Activated naive CD8-positive, alpha-beta T cell treated with anti-CD3 and anti-CD28 coated beads, Interleukin-2, amount 50 U/mL, for 24 hours (primary cell): ENCODE measurements at regions not wholly inside any gene's neighbourhood (a gene's known extent, or its start where the extent isn't known, plus 50 kb on each side); places are given as distances from the start of the nearest gene placed in this dataset.
"Not testable (repeated sequence)": the region's sequence is repeated elsewhere in the genome, so short reads cannot be mapped to it uniquely, and the experiment has no call there.

Source experiments
- ATAC-seq: fragments of 150-1000 bp; cut with Tn5 transposase; one replicate; pipeline ENCODE4 v1.10.0; 2021
- DNase-seq: peaks from one replicate; pipeline ENCODE4 v3.0.0; 2021
- H3K27ac Mint-ChIP-seq: one replicate; pipeline ENCODE4 v1.8.0; 2021; ENCODE audit warnings: mild to moderate bottlenecking, mixed read lengths
- H3K27me3 Mint-ChIP-seq: one replicate; pipeline ENCODE4 v1.8.0; 2021; ENCODE audit warnings: mixed read lengths
- H3K36me3 Mint-ChIP-seq: one replicate; pipeline ENCODE4 v1.8.0; 2021; ENCODE audit warnings: low read depth, mixed read lengths
- H3K4me1 Mint-ChIP-seq: one replicate; pipeline ENCODE4 v1.8.0; 2021; ENCODE audit warnings: mixed read lengths
- H3K4me3 Mint-ChIP-seq: one replicate; pipeline ENCODE4 v1.8.0; 2021; ENCODE audit warnings: mild to moderate bottlenecking, moderate library complexity, mixed read lengths
- H3K9me3 Mint-ChIP-seq: one replicate; pipeline ENCODE4 v1.8.0; 2021; ENCODE audit warnings: mixed read lengths

DNA sequence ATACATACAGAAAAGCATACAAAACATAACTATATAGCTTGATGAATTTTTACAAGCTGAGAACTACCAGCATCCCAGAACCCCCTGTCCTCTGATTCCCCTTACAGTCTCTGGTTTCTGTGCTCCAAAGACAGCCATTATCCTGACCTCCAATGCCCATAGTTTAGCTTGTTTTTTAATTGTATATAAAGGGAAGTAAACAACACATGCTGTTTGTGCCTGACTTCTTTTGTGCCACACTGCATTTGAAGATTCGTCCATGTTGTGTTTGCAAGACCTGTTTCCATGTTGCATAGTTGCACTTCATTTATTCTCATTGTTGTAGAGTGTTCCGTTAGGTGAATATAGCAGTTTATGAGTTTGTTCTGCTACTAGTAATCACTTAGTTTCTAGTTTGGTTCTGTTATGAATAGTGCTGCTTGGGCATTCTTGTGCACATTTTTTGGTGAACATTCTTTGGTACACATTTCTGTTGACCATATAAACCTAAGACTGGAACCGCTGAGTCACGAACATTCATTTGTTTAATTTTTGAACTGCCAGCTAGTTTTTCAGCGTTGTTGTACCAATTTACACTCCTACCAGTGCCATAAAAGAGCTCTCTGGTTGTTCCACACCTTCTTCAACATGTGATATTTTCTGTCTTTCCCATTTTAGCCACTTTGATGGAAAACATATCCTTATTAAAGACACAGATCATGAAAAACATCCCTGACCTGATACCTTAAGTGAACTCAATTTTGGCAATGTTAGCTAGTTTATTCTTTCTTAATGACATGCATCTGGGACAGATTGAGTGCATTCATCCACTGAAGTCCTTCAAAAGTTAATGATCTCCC, 78.1 kb upstream of the ANXA1 start:
- no peaks in the 10 kb centered on the region for H3K9me3 Mint-ChIP-seq
- H3K27me3 Mint-ChIP-seq, result peaks cover 6% of the 10 kb centered on the region
- DNase-seq (no peak), ATAC-seq (no peak)
- no peaks in the 10 kb centered on the region for H3K4me1 Mint-ChIP-seq
- H3K4me3 Mint-ChIP-seq, result no peak overlapping the region
- no peaks in the 10 kb centered on the region for H3K36me3 Mint-ChIP-seq
- H3K27ac Mint-ChIP-seq, result no peak overlapping the region

DNA sequence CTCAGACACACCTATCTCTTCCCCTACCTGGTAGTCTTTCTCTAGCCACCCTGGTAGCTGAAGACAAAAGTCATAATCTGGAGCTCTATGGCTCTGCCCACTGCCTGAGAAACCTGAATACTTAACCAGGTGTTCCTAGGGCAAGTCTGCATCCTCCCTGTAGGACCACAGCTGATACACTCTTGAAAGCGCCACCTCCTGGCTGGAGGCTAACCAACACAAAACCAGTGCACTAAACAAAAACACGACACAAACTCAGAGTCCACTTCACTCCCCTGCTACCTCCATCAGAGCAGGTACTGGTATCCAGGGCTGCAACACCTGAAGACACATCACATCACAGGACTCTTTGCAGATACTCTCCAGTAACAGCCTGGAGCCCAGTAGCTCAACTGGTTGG, 84.6 kb upstream of the ANXA1 start:
- no peak for DNase-seq
- Mint-ChIP-seq H3K27me3 (peaks cover 7% of the 10 kb centered on the region), H3K9me3 (no peaks in the 10 kb centered on the region), H3K4me3 (no peak overlapping the region), H3K27ac (no peak overlapping the region), H3K36me3 (no peaks in the 10 kb centered on the region), H3K4me1 (no peaks in the 10 kb centered on the region)
- ATAC-seq, result no peak

DNA sequence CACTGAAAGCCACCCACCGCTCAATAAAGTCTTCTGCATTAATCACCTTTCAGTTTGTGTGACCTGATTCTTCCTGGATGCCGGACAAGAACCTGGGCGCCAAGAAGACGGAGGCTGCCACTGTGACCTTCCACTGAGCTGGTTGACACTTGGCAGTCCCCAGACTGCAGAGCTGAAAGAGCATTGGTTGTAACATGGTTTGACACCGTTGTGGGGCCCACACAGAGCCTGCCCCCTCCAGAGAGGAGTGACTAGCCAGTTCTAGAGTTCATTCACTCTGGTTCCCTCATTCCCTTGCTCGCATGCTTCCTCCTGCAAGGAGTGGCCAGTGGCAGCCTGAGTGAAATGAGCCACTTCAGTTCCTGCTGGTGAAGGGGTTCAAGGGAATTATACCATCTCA, 86.2 kb upstream of the ANXA1 start:
- Mint-ChIP-seq H3K36me3 (no peaks in the 10 kb centered on the region), H3K27me3 (peaks cover 6% of the 10 kb centered on the region), H3K4me3 (no peak overlapping the region), H3K9me3 (no peaks in the 10 kb centered on the region), H3K27ac (no peak overlapping the region), H3K4me1 (no peaks in the 10 kb centered on the region)
- DNase-seq (no peak), ATAC-seq (no peak)

DNA sequence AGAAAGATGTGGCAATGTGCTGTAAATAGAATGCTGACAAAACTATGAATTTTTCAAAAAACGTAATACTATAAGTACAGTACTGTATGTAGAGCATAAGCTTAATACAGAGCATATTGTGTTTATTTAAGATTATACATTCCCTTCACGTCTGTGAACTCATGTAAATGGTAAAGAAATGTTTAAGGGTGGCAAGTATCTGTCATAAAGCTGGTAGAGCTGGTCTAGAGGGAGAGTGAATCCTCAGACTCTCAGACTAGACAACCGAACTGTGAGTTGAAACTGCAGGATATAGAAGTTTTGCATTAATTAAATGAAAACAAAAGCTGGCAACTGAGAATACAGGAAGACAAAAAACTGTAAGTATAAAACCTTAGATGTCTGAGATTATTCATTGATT, 87.3 kb upstream of the ANXA1 start:
- H3K9me3 Mint-ChIP-seq, result no peaks in the 10 kb centered on the region
- peaks cover 2% of the 10 kb centered on the region for H3K27me3 Mint-ChIP-seq
- DNase-seq (no peak), ATAC-seq (no peak)
- H3K27ac Mint-ChIP-seq, result no peak overlapping the region
- H3K4me1 Mint-ChIP-seq, result no peaks in the 10 kb centered on the region
- H3K4me3 Mint-ChIP-seq, result no peak overlapping the region
- no peaks in the 10 kb centered on the region for H3K36me3 Mint-ChIP-seq

DNA sequence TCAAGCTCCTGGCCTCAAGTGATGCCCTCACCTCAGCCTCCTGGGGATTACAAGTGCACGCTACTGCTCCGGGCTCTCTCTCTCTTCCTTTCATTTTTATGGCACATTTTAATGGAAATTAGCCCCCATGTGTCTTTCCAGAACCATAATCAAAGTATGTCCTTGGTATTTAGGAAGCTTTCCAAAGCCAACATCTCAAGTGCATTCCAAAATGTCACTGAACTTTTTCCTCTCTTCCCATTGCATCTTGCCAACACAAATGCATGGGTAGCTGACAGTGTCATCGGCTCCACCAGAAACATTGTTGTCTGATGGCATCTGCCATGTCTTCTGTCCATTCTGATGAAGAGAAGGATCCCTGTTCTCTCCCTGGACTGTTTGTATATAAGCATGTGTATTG, 90.5 kb upstream of the ANXA1 start:
- H3K27me3 Mint-ChIP-seq, result peaks cover 2% of the 10 kb centered on the region
- H3K4me3 Mint-ChIP-seq, result no peak overlapping the region
- H3K27ac Mint-ChIP-seq, result no peak overlapping the region
- DNase-seq, result no peak
- H3K36me3 Mint-ChIP-seq, result no peaks in the 10 kb centered on the region
- no peak for ATAC-seq
- H3K4me1 Mint-ChIP-seq, result no peaks in the 10 kb centered on the region
- H3K9me3 Mint-ChIP-seq, result no peaks in the 10 kb centered on the region

DNA sequence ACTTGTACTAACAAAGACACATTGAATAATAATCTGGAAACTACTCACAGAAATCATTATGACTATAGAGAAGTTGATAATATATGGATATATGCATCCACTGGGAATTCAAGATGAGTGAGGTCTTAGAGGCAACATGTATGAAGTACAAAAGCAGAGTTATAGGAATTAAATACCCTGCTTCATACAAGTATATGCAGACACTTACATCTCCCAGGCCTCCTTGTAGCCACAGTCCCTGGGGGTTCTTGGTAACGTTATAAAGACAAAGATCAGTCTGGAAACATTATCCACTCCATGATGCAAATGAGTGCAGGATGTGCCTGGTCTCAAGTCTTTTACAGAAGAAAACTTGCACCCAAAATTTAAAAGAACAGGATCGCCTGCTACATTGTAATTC, 92.4 kb upstream of the ANXA1 start:
- DNase-seq (no peak), ATAC-seq (no peak)
- no peak overlapping the region for H3K27ac Mint-ChIP-seq
- H3K4me1 Mint-ChIP-seq, result no peaks in the 10 kb centered on the region
- no peak overlapping the region for H3K4me3 Mint-ChIP-seq
- no peaks in the 10 kb centered on the region for H3K9me3 Mint-ChIP-seq
- no peaks in the 10 kb centered on the region for H3K27me3 Mint-ChIP-seq
- no peaks in the 10 kb centered on the region for H3K36me3 Mint-ChIP-seq

DNA sequence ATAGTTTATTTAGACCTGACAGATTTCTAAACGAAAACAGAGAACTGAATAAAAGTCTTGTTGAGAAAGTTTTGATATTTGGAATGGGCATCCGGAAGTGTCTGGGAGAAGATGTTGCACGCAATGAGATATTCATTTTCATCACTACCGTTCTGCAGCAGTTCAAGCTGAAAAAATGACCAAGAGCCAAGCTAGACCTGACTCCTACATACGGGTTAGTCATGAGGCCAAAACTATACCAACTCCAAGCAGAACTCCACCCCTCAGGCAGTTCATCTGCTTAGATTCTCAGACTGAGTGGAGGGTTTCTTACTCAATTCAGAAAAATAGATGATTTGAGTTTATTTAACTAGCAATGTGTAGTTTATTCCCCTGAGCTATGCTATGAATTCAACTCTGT, 95.4 kb upstream of the ANXA1 start:
- no peaks in the 10 kb centered on the region for H3K4me1 Mint-ChIP-seq
- no peak for DNase-seq
- no peak for ATAC-seq
- no peaks in the 10 kb centered on the region for H3K36me3 Mint-ChIP-seq
- no peak overlapping the region for H3K27ac Mint-ChIP-seq
- H3K4me3 Mint-ChIP-seq, result no peak overlapping the region
- no peaks in the 10 kb centered on the region for H3K27me3 Mint-ChIP-seq
- H3K9me3 Mint-ChIP-seq, result no peaks in the 10 kb centered on the region

DNA sequence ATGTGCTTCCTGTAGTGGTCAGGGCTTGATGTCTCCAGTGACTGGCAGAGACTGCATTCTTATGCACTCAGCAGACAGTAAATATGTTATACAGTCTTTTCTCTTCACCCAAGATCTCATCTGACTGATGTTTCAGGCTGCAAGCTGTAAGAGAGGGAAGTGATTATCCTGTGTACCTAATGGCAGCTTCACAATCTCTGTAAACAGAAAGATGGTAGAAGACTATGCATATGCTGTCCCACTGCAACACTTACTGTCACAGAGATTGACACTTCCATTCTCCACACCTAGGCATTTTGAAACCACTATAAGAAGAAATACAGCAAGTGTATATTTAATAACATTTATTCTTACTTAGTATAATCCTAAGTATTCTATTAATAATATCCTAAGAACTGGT, 97.6 kb upstream of the ANXA1 start:
- H3K4me3 Mint-ChIP-seq, result no peak overlapping the region
- ATAC-seq (no peak), DNase-seq (no peak)
- H3K27me3 Mint-ChIP-seq, result peaks cover 1% of the 10 kb centered on the region
- no peaks in the 10 kb centered on the region for H3K9me3 Mint-ChIP-seq
- no peaks in the 10 kb centered on the region for H3K4me1 Mint-ChIP-seq
- H3K27ac Mint-ChIP-seq, result no peak overlapping the region
- no peaks in the 10 kb centered on the region for H3K36me3 Mint-ChIP-seq

DNA sequence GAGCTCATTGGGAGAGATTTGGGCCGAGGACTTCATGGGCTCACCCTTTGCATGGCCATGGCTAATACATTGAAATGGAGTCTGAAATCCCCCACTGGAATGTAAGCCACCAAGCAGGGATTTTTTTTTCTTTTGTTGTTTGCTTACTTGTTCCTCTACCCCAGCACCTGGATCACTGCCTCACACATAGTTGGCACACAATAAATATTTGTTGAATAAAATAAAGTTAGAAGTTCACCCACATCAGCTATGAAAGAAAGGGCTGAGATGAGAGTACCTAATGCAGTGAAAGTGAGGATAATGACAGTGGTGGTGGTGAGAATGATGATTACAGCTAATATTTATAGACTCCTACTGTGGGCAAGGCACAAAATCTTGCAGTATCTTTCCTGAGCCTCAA, 98.1 kb upstream of the ANXA1 start:
- H3K27ac Mint-ChIP-seq, result no peak overlapping the region
- H3K9me3 Mint-ChIP-seq, result no peaks in the 10 kb centered on the region
- H3K36me3 Mint-ChIP-seq, result no peaks in the 10 kb centered on the region
- no peaks in the 10 kb centered on the region for H3K4me1 Mint-ChIP-seq
- peaks cover 2% of the 10 kb centered on the region for H3K27me3 Mint-ChIP-seq
- no peak overlapping the region for H3K4me3 Mint-ChIP-seq
- DNase-seq, result no peak
- ATAC-seq, result no peak

DNA sequence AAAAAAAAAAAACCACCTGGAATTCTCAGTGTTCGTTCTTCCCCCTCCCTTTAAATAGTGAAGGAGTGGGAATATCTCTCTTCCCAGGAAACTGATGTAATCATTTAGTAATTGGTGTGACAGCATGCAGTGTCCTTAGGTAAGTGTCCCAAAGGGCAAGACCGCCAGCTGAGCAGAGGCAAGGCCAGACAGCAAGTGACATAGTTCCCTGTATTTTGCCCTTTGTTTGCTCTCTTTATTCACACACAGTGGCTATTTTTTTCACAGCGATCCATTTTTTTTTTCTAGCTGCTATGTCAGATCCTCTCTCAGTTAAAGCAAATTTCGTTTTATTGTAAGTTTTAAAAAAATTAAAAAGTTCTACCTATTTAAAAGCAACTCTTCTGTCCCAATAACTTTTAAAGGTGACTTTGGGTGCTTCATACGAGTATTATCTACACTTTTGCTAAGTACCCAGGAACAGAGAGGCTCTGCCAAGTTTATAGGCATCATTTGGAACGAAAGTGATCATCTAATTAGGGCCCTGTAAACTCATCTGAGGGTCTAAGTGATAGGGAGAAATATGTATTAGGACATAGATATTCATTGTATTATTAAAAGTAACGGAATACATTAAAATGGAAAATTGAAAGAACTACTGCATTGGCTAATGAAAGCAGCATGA, 98.2 kb upstream of the ALDH1A1 start:
- ATAC-seq, result no peak
- Mint-ChIP-seq H3K27me3 (peaks cover 2% of the 10 kb centered on the region), H3K36me3 (no peaks in the 10 kb centered on the region), H3K9me3 (no peaks in the 10 kb centered on the region), H3K4me1 (no peaks in the 10 kb centered on the region), H3K4me3 (no peak overlapping the region), H3K27ac (no peak overlapping the region)
- no peak for DNase-seq

DNA sequence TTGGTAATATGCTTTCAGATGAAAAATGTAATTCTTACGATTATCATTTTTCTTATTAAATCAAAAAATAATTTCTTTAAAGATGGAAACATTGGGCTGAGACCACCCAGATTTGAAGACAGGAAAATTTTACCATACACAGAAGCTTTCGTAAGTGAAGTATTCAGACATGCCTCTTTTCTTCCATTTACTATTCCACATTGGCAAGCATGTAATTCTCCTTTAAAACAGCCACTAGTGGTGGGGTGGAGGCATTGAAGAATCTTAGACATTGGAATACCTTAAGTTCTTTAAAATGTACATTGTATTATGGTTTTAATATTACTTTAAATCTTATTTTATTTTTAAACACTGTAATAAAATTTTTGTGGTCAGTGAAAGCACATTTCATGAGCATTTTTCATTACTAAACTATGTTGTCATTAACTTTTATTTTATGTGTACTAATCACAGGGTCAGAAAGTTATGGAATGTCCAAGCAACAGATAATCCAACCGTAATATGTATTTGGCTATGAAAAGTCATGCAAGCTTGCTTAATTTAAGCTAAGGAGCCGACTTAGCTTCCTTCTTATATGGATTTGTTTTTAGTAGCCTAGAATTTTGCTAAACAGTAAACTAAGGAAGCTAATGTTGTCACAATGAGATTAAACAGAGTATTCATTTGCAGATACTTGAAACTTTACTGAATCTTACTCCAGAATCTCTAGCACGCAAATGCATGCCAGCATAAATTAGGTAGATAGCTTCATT, 97.4 kb upstream of the ALDH1A1 start:
- no peak for DNase-seq
- Mint-ChIP-seq H3K4me3 (no peak overlapping the region), H3K27ac (no peak overlapping the region), H3K36me3 (no peaks in the 10 kb centered on the region), H3K4me1 (no peaks in the 10 kb centered on the region), H3K27me3 (peaks cover 4% of the 10 kb centered on the region), H3K9me3 (no peaks in the 10 kb centered on the region)
- ATAC-seq, result no peak

DNA sequence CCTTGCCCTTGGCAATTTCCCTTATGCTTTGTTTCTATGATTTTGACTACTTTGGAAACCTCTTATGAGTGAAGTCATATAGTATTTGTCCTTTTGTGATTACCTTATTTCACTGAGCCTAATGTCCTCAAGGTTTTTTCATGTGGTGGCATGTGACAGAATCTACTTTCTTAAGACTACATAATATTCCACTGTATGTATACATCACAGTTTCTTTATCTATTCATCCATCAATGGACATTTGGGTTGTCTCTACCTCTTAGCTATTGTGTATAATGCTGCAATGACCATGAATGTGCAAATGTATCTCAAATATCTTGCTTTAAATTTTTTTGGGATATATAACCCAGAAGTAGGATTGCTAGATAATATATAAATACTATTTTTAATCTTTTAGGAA, 96.4 kb upstream of the ALDH1A1 start:
- DNase-seq, result no peak
- no peak for ATAC-seq
- Mint-ChIP-seq H3K36me3 (no peaks in the 10 kb centered on the region), H3K9me3 (no peaks in the 10 kb centered on the region), H3K4me1 (no peaks in the 10 kb centered on the region), H3K27ac (no peak overlapping the region), H3K4me3 (no peak overlapping the region), H3K27me3 (peaks cover 7% of the 10 kb centered on the region)

DNA sequence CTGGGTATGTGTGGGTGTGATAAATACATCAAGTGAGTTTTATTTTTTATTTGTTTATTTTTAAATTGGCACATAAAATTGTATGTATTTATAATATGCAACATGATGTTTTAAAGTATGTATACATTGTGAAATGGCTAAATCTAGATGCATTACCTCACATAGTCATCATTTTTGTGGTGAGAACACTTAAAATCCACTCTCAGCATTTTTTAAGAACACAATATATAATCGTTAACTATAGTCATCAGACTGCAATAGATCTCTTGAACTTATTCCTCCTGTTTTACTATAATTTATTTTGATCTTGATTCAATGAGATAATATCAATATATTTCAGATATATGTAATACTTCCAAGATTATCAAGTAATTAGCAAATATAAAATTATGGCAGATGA, 93.9 kb upstream of the ALDH1A1 start:
- H3K27me3 Mint-ChIP-seq, result peaks cover 9% of the 10 kb centered on the region
- ATAC-seq (no peak), DNase-seq (no peak)
- H3K4me1 Mint-ChIP-seq, result no peaks in the 10 kb centered on the region
- no peaks in the 10 kb centered on the region for H3K36me3 Mint-ChIP-seq
- H3K9me3 Mint-ChIP-seq, result no peaks in the 10 kb centered on the region
- H3K27ac Mint-ChIP-seq, result no peak overlapping the region
- H3K4me3 Mint-ChIP-seq, result no peak overlapping the region

DNA sequence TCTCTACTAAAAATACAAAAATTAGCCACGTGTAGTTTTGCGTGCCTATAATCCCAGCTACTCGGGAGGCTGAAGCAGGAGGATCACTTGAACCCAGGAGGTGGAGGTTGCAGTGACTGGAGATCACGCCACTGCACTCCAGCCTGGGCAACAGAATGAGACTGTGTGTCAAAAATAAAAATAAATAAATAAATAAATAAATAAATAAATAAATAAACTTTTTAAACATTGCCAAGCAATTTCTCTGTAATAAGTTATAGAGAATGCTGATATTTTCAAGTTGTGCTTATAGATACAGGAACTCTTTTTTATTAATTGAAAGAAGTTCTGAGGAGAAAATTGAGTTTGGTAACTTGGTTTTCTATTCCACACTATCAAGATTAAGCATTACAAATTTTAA, 91.9 kb upstream of the ALDH1A1 start:
- H3K27ac Mint-ChIP-seq, DNase-seq, H3K4me3 Mint-ChIP-seq, H3K4me1 Mint-ChIP-seq, H3K9me3 Mint-ChIP-seq, ATAC-seq, H3K27me3 Mint-ChIP-seq, H3K36me3 Mint-ChIP-seq: not testable (repeated sequence)

DNA sequence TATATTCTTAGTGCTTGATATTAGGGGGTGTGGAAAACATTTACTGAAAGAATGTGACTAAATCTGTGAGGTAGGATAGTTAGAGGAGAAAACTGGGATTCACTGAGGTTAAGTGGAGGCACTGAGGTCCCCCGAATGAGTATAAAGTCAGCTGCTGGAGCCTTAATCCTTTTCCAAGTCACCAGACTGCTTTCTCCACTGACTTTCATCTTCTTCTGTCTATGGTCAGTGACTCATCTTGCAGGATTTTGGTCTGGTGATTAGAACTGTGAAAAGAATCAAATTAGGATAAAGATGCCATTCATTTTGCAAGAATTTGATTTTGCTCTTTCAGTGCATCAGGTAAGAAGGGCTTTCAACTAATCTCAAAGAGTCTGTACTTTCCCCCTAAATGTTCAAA, 89.3 kb upstream of the ALDH1A1 start:
- no peak for DNase-seq
- peaks cover 12% of the 10 kb centered on the region for H3K27me3 Mint-ChIP-seq
- H3K36me3 Mint-ChIP-seq, result no peaks in the 10 kb centered on the region
- ATAC-seq, result no peak
- H3K27ac Mint-ChIP-seq, result no peak overlapping the region
- no peak overlapping the region for H3K4me3 Mint-ChIP-seq
- H3K4me1 Mint-ChIP-seq, result no peaks in the 10 kb centered on the region
- no peaks in the 10 kb centered on the region for H3K9me3 Mint-ChIP-seq
